Upper lobe of left lung (tissue), 4 donors: ENCODE measurements at regions not wholly inside any gene's neighbourhood (a gene's known extent, or its start where the extent isn't known, plus 50 kb on each side); places are given as distances from the start of the nearest gene placed in this dataset.

ENCODE experiments used
- CTCF ChIP-seq, 6 experiments: fragments of 450-650 bp in 4 of 6; fragments of 200-600 bp in 2 of 6; sonication (generic) in 2 of 6; IDR thresholded peaks; one replicate each; pipeline ENCODE4 v1.5.1; 2016 to 2019; ENCODE audit warnings: antibody characterized with exemption in 6 of 6
- EP300 ChIP-seq, 4 donors: sonication (generic); formaldehyde crosslinking; IDR thresholded peaks; one replicate each; pipeline ENCODE4 v1.5.1; 2017; ENCODE audit warnings: antibody characterized with exemption in 4 of 4, control low read depth in 2 of 4
- POLR2A ChIP-seq, 4 donors: fragments of 450-650 bp; IDR thresholded peaks; one replicate each; pipeline ENCODE4 v1.5.1; 2016 to 2017; ENCODE audit warnings: antibody characterized with exemption in 4 of 4, mild to moderate bottlenecking in 2 of 4
- POLR2AphosphoS5 ChIP-seq, 2 donors: sonication (generic); formaldehyde crosslinking; IDR thresholded peaks; one replicate each; pipeline ENCODE4 v1.5.1; 2017; ENCODE audit warnings: antibody characterized with exemption in 2 of 2

- TF ChIP-seq CTCF (IDR thresholded peaks at IDR 0.05): no peak
- TF ChIP-seq POLR2AphosphoS5 (IDR thresholded peaks at IDR 0.05): no peak
- no peak for TF ChIP-seq POLR2A (IDR thresholded peaks at IDR 0.05)
- TF ChIP-seq EP300 (IDR thresholded peaks at IDR 0.05): no peak
These were observed 324.0 kb upstream of the REG3G start for GRCh38 chr2:78701546-78701945.
